IMR-90 (cell line): ENCODE measurements at regions not wholly inside any gene's neighbourhood (a gene's known extent, or its start where the extent isn't known, plus 50 kb on each side); places are given as distances from the start of the nearest gene placed in this dataset.

Experiments used
- ATAC-seq: fragments of 200-7000 bp; cut with Tn5 transposase; 2 replicates; pipeline ENCODE4 v1.9.1; 2020; ENCODE audit warnings: low read depth, mild to moderate bottlenecking, moderate library complexity
- BruUV-seq: library from RNA; stranded (reverse); fragments of 400-500 nt; replicated peaks from 2 replicates; lab custom pipeline; 2021; lab: Mats Ljungman, UMichigan
- CTCF ChIA-PET: fragments of 300-600 bp; formaldehyde crosslinking; extraction: SDS; loops from one replicate; lab custom pipeline; 2021; ENCODE audit warnings: antibody characterized with exemption; lab: Yijun Ruan, JAX
- POLR2A ChIA-PET: fragments of 300-600 bp; sonication (Branson Sonifier 250); formaldehyde crosslinking; loops from one replicate; lab custom pipeline; 2022; ENCODE audit warnings: antibody characterized with exemption; ENCODE audit not compliant: unreplicated experiment; lab: Charles Lee
- DNase-seq: peaks from one replicate; pipeline ENCODE4 v3.0.0; 2013
- H2AFZ ChIP-seq: replicated peaks from 2 replicates; pipeline ENCODE3; 2013; ENCODE audit warnings: low read length, mild to moderate bottlenecking; ENCODE audit not compliant: poor library complexity
- H2AK5ac ChIP-seq: 2 replicates; pipeline ENCODE4 v1.6.1; 2013; ENCODE audit warnings: low read depth, low read length, inconsistent platforms
- H2AK9ac ChIP-seq: replicated peaks from 2 replicates; pipeline ENCODE3; 2013; ENCODE audit warnings: mild to moderate bottlenecking, low read depth, low read length, moderate library complexity; ENCODE audit not compliant: poor library complexity
- H2BK120ac ChIP-seq: 2 replicates; pipeline ENCODE4 v1.6.1; 2013; ENCODE audit warnings: low read depth, low read length, inconsistent platforms
- H2BK15ac ChIP-seq: 3 replicates; pipeline ENCODE4 v1.6.1; 2013; ENCODE audit warnings: low read depth, low read length, inconsistent platforms
- H2BK20ac ChIP-seq: 2 replicates; pipeline ENCODE4 v1.6.1; 2013; ENCODE audit warnings: low read depth, mild to moderate bottlenecking, inconsistent platforms, low read length, moderate library complexity
- H2BK5ac ChIP-seq: 2 replicates; pipeline ENCODE4 v1.6.1; 2013; ENCODE audit warnings: mild to moderate bottlenecking, low read depth, low read length, inconsistent platforms; ENCODE audit not compliant: poor library complexity, severe bottlenecking
- H3K14ac ChIP-seq: replicated peaks from 2 replicates; pipeline ENCODE4 v1.6.1; 2013; ENCODE audit warnings: low read depth, low read length, inconsistent platforms
- H3K18ac ChIP-seq: 2 replicates; pipeline ENCODE4 v1.6.1; 2013; ENCODE audit warnings: low read depth, low read length, control low read depth
- H3K23ac ChIP-seq: 2 replicates; pipeline ENCODE4 v1.6.1; 2013; ENCODE audit warnings: low read depth, low read length, inconsistent platforms
- H3K27ac ChIP-seq: 2 replicates; pipeline ENCODE4 v1.5.1; 2013; ENCODE audit warnings: mild to moderate bottlenecking, control low read depth, low read length; ENCODE audit not compliant: insufficient read depth
- H3K27me3 ChIP-seq: 2 replicates; pipeline ENCODE4 v1.6.1; 2013; ENCODE audit warnings: low read length; ENCODE audit not compliant: control insufficient read depth, insufficient read depth
- H3K36me3 ChIP-seq: 2 replicates; pipeline ENCODE4 v1.6.1; 2013; ENCODE audit warnings: low read length, mixed read lengths; ENCODE audit not compliant: control insufficient read depth, insufficient read depth
- H3K4ac ChIP-seq: 2 replicates; pipeline ENCODE4 v1.6.1; 2013; ENCODE audit warnings: low read depth, low read length, inconsistent platforms
- H3K4me1 ChIP-seq: 2 replicates; pipeline ENCODE4 v1.6.1; 2013; ENCODE audit warnings: low read length, mixed read lengths; ENCODE audit not compliant: control insufficient read depth, insufficient read depth
- H3K4me2 ChIP-seq: 2 replicates; pipeline ENCODE4 v1.6.1; 2013; ENCODE audit warnings: low read depth, mild to moderate bottlenecking, control low read depth, low read length, moderate library complexity
- H3K4me3 ChIP-seq: 2 replicates; pipeline ENCODE4 v1.5.1; 2013; ENCODE audit warnings: low read depth, mild to moderate bottlenecking, control low read depth, low read length, moderate library complexity; ENCODE audit not compliant: insufficient read depth
- H3K56ac ChIP-seq: 2 replicates; pipeline ENCODE4 v1.6.1; 2013; ENCODE audit warnings: low read length, inconsistent platforms; ENCODE audit not compliant: insufficient read depth; ENCODE audit errors: extremely low read depth
- H3K79me1 ChIP-seq, 2 experiments: 2 replicates each; pipeline ENCODE4 v1.6.1; 2013; ENCODE audit warnings: low read length in 2 of 2, inconsistent platforms in 1 of 2, low read depth in 1 of 2
- H3K9ac ChIP-seq: 2 replicates; pipeline ENCODE4 v1.6.1; 2013; ENCODE audit warnings: low read depth, low read length, control low read depth
- H3K9me1 ChIP-seq: 2 replicates; pipeline ENCODE4 v1.6.1; 2013; ENCODE audit warnings: low read length, inconsistent platforms; ENCODE audit not compliant: insufficient read depth
- H3K9me3 ChIP-seq: 2 replicates; pipeline ENCODE4 v1.6.1; 2013; ENCODE audit warnings: low read length; ENCODE audit not compliant: control insufficient read depth, insufficient read depth
- H4K20me1 ChIP-seq: 2 replicates; pipeline ENCODE4 v1.6.1; 2013; ENCODE audit warnings: low read length, inconsistent platforms; ENCODE audit not compliant: insufficient read depth
- H4K5ac ChIP-seq: 2 replicates; pipeline ENCODE4 v1.6.1; 2013; ENCODE audit warnings: mild to moderate bottlenecking, low read depth, low read length, control low read depth
- H4K8ac ChIP-seq, 2 experiments: 2 replicates each; pipeline ENCODE4 v1.6.1; 2013; ENCODE audit warnings: low read depth in 2 of 2, low read length in 2 of 2, control low read depth in 1 of 2, inconsistent platforms in 1 of 2
- H4K91ac ChIP-seq: 2 replicates; pipeline ENCODE4 v1.6.1; 2013; ENCODE audit warnings: low read depth, low read length, inconsistent platforms; ENCODE audit not compliant: insufficient read depth
- BHLHE40 ChIP-seq: fragments of 150-350 bp; IDR thresholded peaks from 2 replicates; pipeline ENCODE4 v1.6.1; 2016; ENCODE audit warnings: mild to moderate bottlenecking, low read depth, low read length
- CEBPB ChIP-seq: IDR thresholded peaks from 2 replicates; pipeline ENCODE4 v1.6.1; 2012; ENCODE audit warnings: low read depth, low read length, improper control_type of control experiment
- CTCF ChIP-seq: conservative IDR thresholded peaks from 2 replicates; pipeline ENCODE4 v1.5.1; 2012; ENCODE audit warnings: mild to moderate bottlenecking, low read depth, low read length, improper control_type of control experiment
- ELK1 ChIP-seq: fragments of 150-350 bp; IDR thresholded peaks from 2 replicates; pipeline ENCODE4 v1.6.1; 2016; ENCODE audit warnings: low read depth, mild to moderate bottlenecking, low read length, moderate library complexity, borderline replicate concordance
- FOS ChIP-seq: fragments of 150-350 bp; IDR thresholded peaks from 2 replicates; pipeline ENCODE4 v1.6.1; 2016; ENCODE audit warnings: low read depth, low read length
- MAFK ChIP-seq: IDR thresholded peaks from 2 replicates; pipeline ENCODE4 v1.6.1; 2012; ENCODE audit warnings: low read depth, low read length, improper control_type of control experiment
- MXI1 ChIP-seq: IDR thresholded peaks from 2 replicates; pipeline ENCODE4 v1.6.1; 2012; ENCODE audit warnings: low read depth, mild to moderate bottlenecking, low read length, moderate library complexity, borderline replicate concordance
- NFE2L2 ChIP-seq: fragments of 150-350 bp; IDR thresholded peaks from 2 replicates; pipeline ENCODE4 v1.6.1; 2016; ENCODE audit warnings: low read depth, mild to moderate bottlenecking, low read length
- POLR2A ChIP-seq: IDR thresholded peaks from 2 replicates; pipeline ENCODE4 v1.6.1; 2012; ENCODE audit warnings: mild to moderate bottlenecking, low read depth, low read length
- RAD21 ChIP-seq: IDR thresholded peaks from 2 replicates; pipeline ENCODE4 v1.6.1; 2012; ENCODE audit warnings: low read length, improper control_type of control experiment
- RCOR1 ChIP-seq: IDR thresholded peaks from 2 replicates; pipeline ENCODE4 v1.6.1; 2012; ENCODE audit warnings: mild to moderate bottlenecking, low read length, improper control_type of control experiment; ENCODE audit not compliant: insufficient replicate concordance
- RFX5 ChIP-seq: IDR thresholded peaks from 2 replicates; pipeline ENCODE4 v1.8.0; 2012; ENCODE audit warnings: low read depth, mild to moderate bottlenecking, low read length, moderate library complexity
- SMC3 ChIP-seq: fragments of 150-350 bp; IDR thresholded peaks from 2 replicates; pipeline ENCODE4 v1.6.1; 2016; ENCODE audit warnings: low read depth, mild to moderate bottlenecking, antibody characterized with exemption, low read length, moderate library complexity
- dilution Hi-C: fragments of 300-500 bp; cut with HindIII; formaldehyde crosslinking; loops from one replicate; pipeline ENCODE4 v1.14.3; 2018; ENCODE audit warnings: low sequenced_read_pairs; ENCODE audit not compliant: unreplicated experiment
- in situ Hi-C: fragments of 300-500 bp; cut with MboI; formaldehyde crosslinking; loops from 3 replicates; pipeline ENCODE4 v1.14.3; 2019; ENCODE audit warnings: low sequenced_read_pairs, inconsistent platforms, mixed read lengths
- intact Hi-C: fragments of 100-400 bp; cut with micrococcal nuclease; formaldehyde crosslinking; loops from 2 replicates; pipeline ENCODE4 v1.10.0; 2022

DNA sequence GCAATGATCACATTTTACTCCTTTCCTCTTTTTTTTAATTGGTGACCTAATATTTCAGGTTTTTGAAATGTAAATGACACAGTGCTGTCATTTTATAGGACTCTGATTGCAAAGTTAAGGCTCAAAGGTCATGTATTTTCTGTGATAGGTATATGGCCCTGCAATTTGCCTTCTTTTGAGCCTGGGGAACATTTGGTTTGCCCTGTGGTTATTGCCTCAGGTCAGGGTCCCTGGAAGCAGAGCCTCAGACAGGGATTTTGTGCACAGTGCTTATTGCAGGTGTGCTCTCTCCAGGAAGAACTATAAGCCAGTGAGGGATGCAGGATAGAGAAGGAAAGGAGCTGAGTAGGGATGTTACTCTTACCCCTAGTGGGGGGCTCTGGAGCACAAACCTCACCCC, 229.3 kb upstream of the ECI2 start:
- Histone ChIP-seq H2BK120ac (no peak overlapping the region), H2BK5ac (no peak overlapping the region), H3K4me2 (no peak overlapping the region), H3K56ac (no peak overlapping the region), H2AK9ac (no peak overlapping the region), H3K36me3 (no peaks in the 10 kb centered on the region), H3K79me1 (no peaks in the 10 kb centered on the region), H2AK5ac (no peak overlapping the region), H2AFZ (peak overlapping the region; percentile 13), H3K27ac (no peak overlapping the region), H2BK15ac (0 out of 3 replicates have a peak overlapping the region, but pooled peaks have one; percentile 37), H3K9ac (no peak overlapping the region), H3K18ac (no peak overlapping the region), H3K4me1 (peaks cover 8% of the 10 kb centered on the region), H3K23ac (no peak overlapping the region), H3K4ac (no peak overlapping the region), H3K14ac (no peak overlapping the region), H3K9me1 (peaks cover 8% of the 10 kb centered on the region; the same call in 1 of the 2 replicates), H3K27me3 (no peaks in the 10 kb centered on the region), H3K9me3 (no peaks in the 10 kb centered on the region), H4K20me1 (no peaks in the 10 kb centered on the region), H2BK20ac (no peak overlapping the region), H3K4me3 (no peak overlapping the region), H4K5ac (no peak overlapping the region), H4K8ac (no peak overlapping the region), H4K91ac (no peak overlapping the region)
- ATAC-seq: no peak
- TF ChIP-seq CTCF (no peak), RCOR1 (no peak), CEBPB (no peak), ELK1 (no peak), BHLHE40 (no peak), NFE2L2 (no peak), POLR2A (no peak), FOS (no peak), MXI1 (no peak), MAFK (no peak), RAD21 (no peak), SMC3 (no peak), RFX5 (no peak)
- DNase-seq: no peak
- ChIA-PET POLR2A (no interaction called here), CTCF (interaction anchor here (1.2 kb wide), 1 partner anchor 9 kb away, joined by 3 read pairs; no protein-coding TSS in a partner anchor)
- in situ Hi-C loops (no loop called here), intact Hi-C loops (no loop called here), dilution Hi-C loops (no loop called here)
- BruUV-seq: no TSS peak
